Keratinocyte (primary cell): ENCODE measurements at regions not wholly inside any gene's neighbourhood (a gene's known extent, or its start where the extent isn't known, plus 50 kb on each side); places are given as distances from the start of the nearest gene placed in this dataset.

Source experiments
- CTCF ChIP-seq, 3 experiments: IDR thresholded peaks in 1 of 3; conservative IDR thresholded peaks in 1 of 3; optimal IDR thresholded peaks in 1 of 3; 2 replicates in 2 of 3; 3 replicates in 1 of 3; pipeline versions ENCODE3 to v1.5.1; 2011; ENCODE audit warnings: low read length in 3 of 3, mild to moderate bottlenecking in 3 of 3, moderate library complexity in 2 of 3, control low read depth in 1 of 3, inconsistent platforms in 1 of 3; ENCODE audit not compliant: insufficient read depth in 2 of 3; ENCODE audit errors: extremely low read depth in 1 of 3
- EZH2 ChIP-seq: IDR thresholded peaks from one replicate; pipeline ENCODE4 v1.6.1; 2012; ENCODE audit warnings: inconsistent platforms, mild to moderate bottlenecking, low read length, moderate library complexity

GRCh38 chr11:127224276-127224675 is 223.7 kb upstream of the KIRREL3 start:
- TF ChIP-seq CTCF (optimal IDR thresholded peaks at IDR 0.05 in 1 of 3, IDR thresholded peaks at IDR 0.05 in 1 of 3, conservative IDR thresholded peaks at IDR 0.05 in 1 of 3; ENCODE audit: extremely low read depth in 1 of 3, insufficient read depth in 2 of 3, low read length in 3 of 3) = no peak
- no peak for TF ChIP-seq EZH2
